HFFc6 (cell line): ENCODE measurements at regions not wholly inside any gene's neighbourhood (a gene's known extent, or its start where the extent isn't known, plus 50 kb on each side); places are given as distances from the start of the nearest gene placed in this dataset.

Experiments
- DNase-seq: peaks from one replicate; pipeline ENCODE4 v3.0.0-alpha.2; 2018
- H3K27ac Mint-ChIP-seq: 2 replicates; pipeline ENCODE4 v1.8.0; 2020; ENCODE audit warnings: mild to moderate bottlenecking, mixed read lengths
- H3K27me3 Mint-ChIP-seq: 2 replicates; pipeline ENCODE4 v1.8.0; 2021; ENCODE audit warnings: mild to moderate bottlenecking, moderate library complexity, mixed read lengths; ENCODE audit not compliant: insufficient read depth
- H3K36me3 Mint-ChIP-seq: 2 replicates; pipeline ENCODE4 v1.8.0; 2021; ENCODE audit warnings: low read depth, mixed read lengths
- H3K4me1 Mint-ChIP-seq: 2 replicates; pipeline ENCODE4 v1.8.0; 2020; ENCODE audit warnings: low read depth, mixed read lengths
- H3K4me3 Mint-ChIP-seq: 2 replicates; pipeline ENCODE4 v1.8.0; 2020; ENCODE audit warnings: mild to moderate bottlenecking, moderate library complexity, mixed read lengths
- H3K9me3 Mint-ChIP-seq: 2 replicates; pipeline ENCODE4 v1.8.0; 2020; ENCODE audit warnings: mild to moderate bottlenecking, mixed read lengths
- CTCF ChIP-seq: fragments of 200-600 bp; sonication (generic); IDR thresholded peaks from 2 replicates; pipeline ENCODE4 v1.5.0; 2021; ENCODE audit warnings: antibody characterized with exemption, mild to moderate bottlenecking

GRCh38 chr1:106492880-106493279 lies 563.6 kb upstream of the PRMT6 start:
- no peak for DNase-seq
- Mint-ChIP-seq H3K36me3 (no peaks in the 10 kb centered on the region), H3K4me1 (no peaks in the 10 kb centered on the region), H3K27me3 (no peaks in the 10 kb centered on the region; the same call in 1 of the 2 replicates), H3K27ac (no peak overlapping the region), H3K4me3 (no peak overlapping the region), H3K9me3 (peaks cover 19% of the 10 kb centered on the region)
- no peak for TF ChIP-seq CTCF

GRCh38 chr1:106494646-106495045 lies 561.8 kb upstream of the PRMT6 start:
- no peaks in the 10 kb centered on the region for H3K4me1 Mint-ChIP-seq
- no peak for DNase-seq
- no peaks in the 10 kb centered on the region for H3K36me3 Mint-ChIP-seq
- no peak for TF ChIP-seq CTCF
- H3K4me3 Mint-ChIP-seq: no peak overlapping the region
- no peak overlapping the region for H3K27ac Mint-ChIP-seq
- no peaks in the 10 kb centered on the region for H3K27me3 Mint-ChIP-seq
- peaks cover 4% of the 10 kb centered on the region; the same call in 1 of the 2 replicates for H3K9me3 Mint-ChIP-seq

GRCh38 chr1:106498238-106498637 lies 558.2 kb upstream of the PRMT6 start:
- no peak for DNase-seq
- H3K36me3 Mint-ChIP-seq: no peaks in the 10 kb centered on the region; the same call in 1 of the 2 replicates
- H3K27ac Mint-ChIP-seq: no peak overlapping the region
- H3K4me1 Mint-ChIP-seq: no peaks in the 10 kb centered on the region
- no peak overlapping the region for H3K4me3 Mint-ChIP-seq
- H3K9me3 Mint-ChIP-seq: peaks cover 8% of the 10 kb centered on the region
- no peak for TF ChIP-seq CTCF
- no peaks in the 10 kb centered on the region for H3K27me3 Mint-ChIP-seq

- no peak overlapping the region for H3K4me3 Mint-ChIP-seq
- no peaks in the 10 kb centered on the region; the same call in 1 of the 2 replicates for H3K36me3 Mint-ChIP-seq
- H3K27me3 Mint-ChIP-seq: no peaks in the 10 kb centered on the region
- no peak overlapping the region for H3K27ac Mint-ChIP-seq
- H3K4me1 Mint-ChIP-seq: no peaks in the 10 kb centered on the region
- H3K9me3 Mint-ChIP-seq: peaks cover 12% of the 10 kb centered on the region; the same call in 1 of the 2 replicates
- no peak for TF ChIP-seq CTCF
- DNase-seq: no peak
Observed at GRCh38 chr1:106502659-106503058, 553.8 kb upstream of the PRMT6 start.

GRCh38 chr1:106515375-106515774 lies 541.1 kb upstream of the PRMT6 start:
- Mint-ChIP-seq H3K9me3 (peaks cover 10% of the 10 kb centered on the region), H3K4me1 (no peaks in the 10 kb centered on the region), H3K36me3 (no peaks in the 10 kb centered on the region), H3K4me3 (no peak overlapping the region), H3K27me3 (no peaks in the 10 kb centered on the region), H3K27ac (no peak overlapping the region)
- TF ChIP-seq CTCF: no peak
- no peak for DNase-seq

GRCh38 chr1:106517224-106517623 lies 539.2 kb upstream of the PRMT6 start:
- no peak for TF ChIP-seq CTCF
- Mint-ChIP-seq H3K27ac (no peak overlapping the region), H3K4me1 (no peaks in the 10 kb centered on the region), H3K27me3 (no peaks in the 10 kb centered on the region), H3K4me3 (no peak overlapping the region), H3K36me3 (no peaks in the 10 kb centered on the region), H3K9me3 (peaks cover 10% of the 10 kb centered on the region)
- no peak for DNase-seq
